Stomach (tissue), 4 donors: ENCODE measurements at regions not wholly inside any gene's neighbourhood (a gene's known extent, or its start where the extent isn't known, plus 50 kb on each side); places are given as distances from the start of the nearest gene placed in this dataset.

Experiments used
- CTCF ChIP-seq, 7 experiments: fragments of 450-650 bp in 4 of 7; fragments of 200-600 bp in 3 of 7; sonication (generic) in 3 of 7; IDR thresholded peaks; one replicate each; pipeline ENCODE4 v1.5.1; 2016 to 2019; ENCODE audit warnings: antibody characterized with exemption in 7 of 7, control low read depth in 2 of 7, mild to moderate bottlenecking in 1 of 7
- EP300 ChIP-seq: sonication (generic); formaldehyde crosslinking; IDR thresholded peaks from one replicate; pipeline ENCODE4 v1.6.1; 2017; ENCODE audit warnings: antibody characterized with exemption

- TF ChIP-seq CTCF (IDR thresholded peaks at IDR 0.05) (no peak), EP300 (no peak)
These were observed 122.6 kb upstream of the MLN start for GRCh38 chr6:33926451-33926850.
